Forelimb muscle (tissue), 1 donor: ENCODE measurements at regions not wholly inside any gene's neighbourhood (a gene's known extent, or its start where the extent isn't known, plus 50 kb on each side); places are given as distances from the start of the nearest gene placed in this dataset.

Source experiments
- DNase-seq: peaks from one replicate; pipeline ENCODE4 v3.0.0-alpha.2; 2013; ENCODE audit warnings: low read depth

GRCh38 chr4:14035076-14035475, 407.6 kb upstream of the BOD1L1 start:
- DNase-seq, result no peak

DNA sequence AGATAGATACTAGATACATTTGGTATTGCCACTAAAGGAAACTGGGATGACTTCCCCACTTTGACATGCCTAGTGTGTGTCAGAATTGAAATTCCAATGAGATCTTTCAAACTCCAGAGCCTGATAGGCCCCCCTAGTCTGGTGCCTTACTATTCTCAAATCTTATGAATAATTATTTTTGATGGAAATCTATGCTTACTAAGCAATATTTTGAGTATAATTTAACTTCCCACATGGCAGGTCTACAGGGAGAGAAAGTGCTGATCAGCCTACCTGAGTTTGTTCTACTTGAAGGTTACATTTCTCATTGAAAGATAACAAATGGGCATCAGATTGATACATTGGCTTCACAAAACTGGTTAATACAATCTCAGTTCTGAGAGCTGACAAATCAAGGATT, 415.7 kb upstream of the BOD1L1 start:
- DNase-seq, result no peak

DNA sequence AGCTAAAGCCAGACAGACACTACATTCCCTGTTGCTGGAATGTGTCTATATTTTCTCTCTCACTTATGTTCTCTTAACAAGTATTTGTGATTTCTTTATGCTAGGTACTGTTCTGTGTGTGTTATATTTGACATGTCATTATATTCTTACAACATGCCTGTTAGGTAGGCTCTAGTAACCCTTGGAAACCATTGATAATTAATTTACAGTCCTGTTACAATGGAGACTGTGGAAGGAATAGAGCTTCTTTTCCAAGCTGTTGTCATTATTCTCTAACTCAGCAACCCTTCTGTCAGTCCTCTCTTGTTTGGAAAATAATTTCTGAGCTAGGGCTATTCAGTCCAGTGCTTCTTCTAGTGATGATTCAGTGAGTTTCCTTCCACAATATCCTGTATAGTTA, 419.1 kb upstream of the BOD1L1 start:
- no peak for DNase-seq

DNA sequence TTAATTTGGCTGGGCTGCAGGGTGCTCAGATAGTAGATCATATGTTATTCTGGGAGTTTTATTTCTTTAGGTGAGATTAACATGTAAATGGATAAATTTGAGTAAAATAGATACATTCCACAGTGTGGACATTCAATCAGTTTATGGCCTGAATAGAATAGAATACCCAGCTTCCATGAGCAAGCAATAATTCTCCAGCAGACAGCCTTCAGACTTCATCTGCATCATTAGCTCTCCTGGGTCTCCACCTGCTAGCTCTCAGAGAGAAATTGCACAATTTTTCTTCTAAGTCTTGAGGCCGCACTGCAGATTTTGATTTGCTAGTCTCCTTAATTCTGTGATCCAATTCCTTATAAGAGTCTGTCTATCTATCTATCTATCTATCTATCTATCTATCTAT, 420.3 kb upstream of the BOD1L1 start:
- no peak for DNase-seq

DNA sequence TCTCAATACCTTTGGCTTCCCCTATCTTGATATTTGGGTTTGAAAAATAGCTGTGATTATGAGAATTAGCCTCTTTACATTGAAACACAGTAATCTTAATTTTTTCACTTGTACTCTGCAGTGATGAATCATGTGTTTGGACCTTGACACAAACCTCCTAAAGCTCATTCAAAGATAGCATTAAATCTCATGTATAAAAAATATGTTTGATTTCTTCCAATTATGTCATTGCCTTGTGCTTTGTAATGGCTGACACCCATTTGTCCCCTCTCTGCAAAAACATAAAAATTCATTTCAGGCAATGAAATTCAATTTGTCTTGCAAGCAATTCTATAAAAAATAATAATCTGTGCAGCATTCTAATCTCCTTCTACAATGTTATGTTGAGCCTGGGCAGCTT, 422.4 kb upstream of the BOD1L1 start:
- DNase-seq, result no peak

DNA sequence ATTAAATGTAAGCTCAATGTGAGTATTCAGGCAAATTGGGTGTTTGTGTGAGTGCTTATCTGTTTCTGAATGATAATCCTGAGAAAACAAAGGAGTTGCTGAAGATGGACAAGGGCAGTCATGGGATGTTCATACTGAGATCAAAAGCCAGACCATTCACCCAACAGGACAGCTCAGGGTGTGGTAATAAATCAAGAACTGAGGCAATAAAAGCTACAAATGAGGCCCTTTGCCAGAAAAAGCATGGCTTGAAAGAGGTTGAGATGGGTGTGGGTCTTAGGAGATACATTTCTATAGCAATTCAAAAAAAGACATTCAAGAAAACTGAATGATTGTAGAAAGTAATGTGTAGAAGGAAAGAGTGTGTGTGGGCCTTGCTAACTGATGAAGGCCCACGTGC, 425.8 kb upstream of the BOD1L1 start:
- DNase-seq, result no peak

DNA sequence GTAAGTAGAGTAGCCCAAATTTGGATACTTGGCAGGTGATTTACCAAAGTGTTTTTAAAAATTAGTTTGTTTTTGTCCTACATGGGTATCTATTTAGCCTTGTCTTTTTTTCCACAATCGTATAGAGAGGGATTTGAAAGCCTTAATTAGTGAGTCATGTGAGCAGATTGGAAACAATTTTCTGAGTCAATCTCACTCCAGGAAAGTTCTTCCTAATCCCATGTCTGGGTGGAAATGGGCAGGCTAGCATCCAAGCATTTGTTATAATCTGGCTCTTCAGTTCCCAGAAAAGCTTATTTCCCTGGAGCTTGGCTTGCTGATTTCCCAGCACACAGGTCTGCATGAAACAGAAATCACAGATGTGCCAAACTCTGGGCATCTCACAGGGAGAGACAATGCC, 426.9 kb upstream of the BOD1L1 start:
- no peak for DNase-seq

DNA sequence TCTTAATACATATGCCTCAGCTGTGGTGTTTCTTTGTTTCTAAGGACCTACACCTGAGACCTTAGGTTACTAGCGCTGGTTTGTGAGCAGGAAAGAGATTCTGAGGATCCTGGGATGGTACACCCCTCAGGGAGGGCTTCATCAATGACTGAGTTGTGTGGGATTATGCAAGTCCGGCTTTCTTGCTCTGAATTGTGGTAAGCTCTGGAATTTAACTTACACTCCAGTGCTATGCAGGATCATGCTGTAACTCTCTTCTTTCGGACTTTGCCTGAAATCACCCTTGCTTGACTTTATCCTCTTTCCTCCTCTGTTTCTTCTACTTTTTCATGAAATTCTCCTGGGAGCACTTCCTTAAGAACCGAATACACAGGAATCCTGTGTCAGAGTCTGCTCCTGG, 431.5 kb upstream of the BOD1L1 start:
- DNase-seq, result no peak

DNA sequence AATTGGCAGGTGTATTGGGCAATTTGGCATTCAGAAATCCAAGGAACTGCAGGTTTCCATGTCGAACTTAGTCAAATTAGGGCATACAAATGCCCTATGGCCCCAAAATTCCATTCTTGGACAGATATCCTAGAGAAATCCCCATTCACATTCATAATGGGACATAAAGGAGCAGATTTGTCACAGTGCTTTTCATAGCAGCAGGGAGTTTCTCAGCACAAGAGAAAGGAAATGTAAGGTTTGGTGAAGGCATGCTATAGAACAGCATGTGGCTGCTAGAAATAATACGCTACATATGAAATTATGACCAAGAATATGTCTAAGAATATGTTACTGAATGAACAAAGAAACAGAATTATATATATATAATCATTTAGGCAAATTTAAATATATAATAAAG, 437.5 kb upstream of the BOD1L1 start:
- no peak for DNase-seq

DNA sequence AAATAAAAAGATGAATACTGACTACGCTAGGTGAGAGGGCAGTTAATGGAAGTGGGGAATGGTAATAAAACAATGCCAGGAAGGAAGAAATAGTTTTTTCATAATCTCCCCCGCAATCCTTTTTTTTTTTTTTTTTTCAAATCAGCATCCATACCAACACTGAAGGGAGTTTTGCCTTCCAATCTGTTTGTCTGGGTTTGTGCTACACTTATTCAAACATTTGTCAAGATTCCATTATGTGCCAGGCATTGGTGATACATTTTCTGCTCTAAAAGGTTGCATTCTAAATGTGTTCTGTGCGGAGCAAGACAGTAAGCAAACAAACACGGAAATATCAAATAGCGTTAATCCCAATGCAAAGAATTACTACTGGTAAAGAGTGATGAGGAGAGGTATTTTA, 437.9 kb upstream of the BOD1L1 start:
- DNase-seq, result no peak

- no peak for DNase-seq
Measured at GRCh38 chr4:14066979-14067378, 439.5 kb upstream of the BOD1L1 start.

DNA sequence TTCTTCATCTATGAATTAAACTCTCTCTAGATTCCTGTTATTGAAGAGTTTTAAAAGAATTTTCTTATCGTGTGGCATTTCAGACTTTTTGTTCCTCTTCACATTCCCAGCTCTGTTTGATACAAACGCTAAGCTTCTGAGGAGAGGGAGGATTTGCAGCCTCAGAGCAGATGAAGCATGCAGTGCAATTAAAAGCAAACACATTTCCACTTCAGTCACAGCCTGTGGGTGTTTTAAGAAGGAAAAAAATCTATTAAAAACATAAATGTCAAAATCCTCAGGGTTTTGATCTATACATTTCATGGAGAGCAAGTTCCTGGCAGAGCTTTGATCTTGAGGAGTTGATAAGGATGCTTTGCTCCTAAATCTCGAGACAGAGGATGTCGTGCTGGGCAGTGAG, 442.4 kb upstream of the BOD1L1 start:
- no peak for DNase-seq

GRCh38 chr4:14070289-14070880, 442.9 kb upstream of the BOD1L1 start:
- DNase-seq, result no peak

GRCh38 chr4:14072506-14072905, 445.0 kb upstream of the BOD1L1 start:
- no peak for DNase-seq

DNA sequence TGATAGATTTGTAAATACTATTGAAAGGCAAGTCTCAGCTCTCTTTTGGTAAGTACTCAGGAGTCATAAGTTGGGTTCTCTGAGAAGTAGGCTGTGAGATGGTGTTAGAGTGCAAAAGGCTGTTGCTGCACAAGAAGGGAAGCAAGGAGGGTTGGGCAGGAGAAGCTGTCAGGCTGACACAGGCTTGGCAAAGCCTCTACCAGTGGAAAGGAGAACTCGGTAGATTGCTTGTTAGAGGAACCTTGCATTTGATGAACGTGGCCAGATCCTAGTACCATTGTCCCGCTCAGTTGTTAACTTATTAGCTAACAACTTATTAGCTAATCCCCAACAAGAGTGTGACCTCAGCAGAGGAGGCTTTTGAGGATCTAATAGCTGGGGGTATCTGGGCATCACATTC, 449.3 kb upstream of the BOD1L1 start:
- DNase-seq, result no peak

- DNase-seq, result no peak
Measured at GRCh38 chr4:14078326-14078725, 450.8 kb upstream of the BOD1L1 start.

DNA sequence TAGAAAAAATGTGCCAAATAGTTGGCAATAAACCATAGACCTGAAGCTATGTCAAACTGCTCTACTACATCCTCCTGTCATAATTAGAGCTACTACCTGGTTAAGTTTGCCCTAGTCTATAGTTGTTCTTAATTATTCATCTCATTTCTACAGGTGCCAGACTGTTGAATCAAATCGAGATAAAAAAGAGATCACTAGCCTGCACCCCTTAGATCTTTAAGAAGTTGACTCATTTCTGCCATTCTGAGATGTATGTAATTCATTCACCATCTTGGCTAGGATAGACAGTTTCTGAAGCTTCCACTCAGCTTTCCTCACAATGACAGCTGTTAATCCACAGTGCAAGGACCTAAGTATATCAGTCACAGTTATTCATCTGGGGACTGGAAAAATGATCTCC, 452.1 kb upstream of the BOD1L1 start:
- no peak for DNase-seq

DNA sequence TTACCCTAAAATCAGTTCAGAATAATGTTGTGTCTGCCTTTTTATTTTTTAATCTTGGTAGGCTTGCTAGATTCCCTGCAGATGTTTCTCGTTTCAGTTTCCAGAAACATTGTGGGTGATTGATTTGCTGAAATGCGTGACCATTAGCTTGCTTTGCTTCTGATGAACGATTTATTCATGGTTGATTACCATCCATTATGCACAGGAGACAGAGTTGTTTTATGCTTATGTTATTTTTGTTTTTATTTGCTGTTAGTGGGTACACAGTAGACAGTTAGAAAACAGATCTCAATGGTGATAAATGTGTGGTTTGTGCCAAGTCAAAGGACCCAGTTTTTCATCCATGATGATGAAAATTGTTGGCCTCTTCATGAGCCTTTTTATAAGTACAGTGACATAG, 455.6 kb upstream of the BOD1L1 start:
- DNase-seq, result no peak

GRCh38 chr4:14084598-14084997, 457.1 kb upstream of the BOD1L1 start:
- DNase-seq, result no peak

DNA sequence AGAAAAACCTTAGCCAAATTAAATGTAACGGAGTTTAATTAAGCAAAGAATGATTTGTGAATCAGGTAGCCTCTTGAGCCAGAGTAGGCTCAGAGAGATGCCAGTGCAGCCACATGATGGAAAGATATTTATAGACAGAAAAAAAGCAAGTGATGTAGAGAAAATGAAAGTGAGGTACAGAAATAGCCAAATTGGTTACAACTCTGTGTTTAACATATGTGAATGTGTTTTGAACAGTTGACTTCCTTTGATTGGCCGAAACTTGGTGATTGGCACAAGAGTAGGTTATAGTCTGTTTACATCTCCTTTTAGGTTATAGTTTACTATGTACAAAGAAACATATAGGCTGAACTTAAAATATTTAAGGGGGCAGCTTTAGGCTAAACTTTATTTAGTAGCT, 459.9 kb upstream of the BOD1L1 start:
- DNase-seq, result no peak

- DNase-seq, result no peak
Measured at GRCh38 chr4:14087921-14088320, 460.4 kb upstream of the BOD1L1 start.

DNA sequence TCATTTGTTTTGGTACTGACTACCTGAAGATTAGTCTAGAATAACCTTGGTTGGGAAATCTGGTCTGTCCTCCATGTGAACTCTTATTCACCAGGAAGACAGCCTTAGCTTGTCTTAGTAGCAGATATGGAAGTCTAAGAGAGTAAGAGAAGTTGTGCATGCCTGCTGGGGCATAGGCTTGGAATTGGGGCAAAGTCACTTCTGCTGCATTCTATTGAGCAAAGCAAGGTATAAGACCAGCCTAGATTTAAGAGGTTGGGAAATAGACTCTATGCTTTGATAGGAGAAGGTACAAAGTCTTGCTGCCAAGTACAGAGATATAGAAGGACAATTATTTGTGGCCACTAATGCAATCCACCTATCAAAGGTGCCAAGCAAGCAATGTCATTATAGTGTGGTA, 464.0 kb upstream of the BOD1L1 start:
- DNase-seq, result no peak

DNA sequence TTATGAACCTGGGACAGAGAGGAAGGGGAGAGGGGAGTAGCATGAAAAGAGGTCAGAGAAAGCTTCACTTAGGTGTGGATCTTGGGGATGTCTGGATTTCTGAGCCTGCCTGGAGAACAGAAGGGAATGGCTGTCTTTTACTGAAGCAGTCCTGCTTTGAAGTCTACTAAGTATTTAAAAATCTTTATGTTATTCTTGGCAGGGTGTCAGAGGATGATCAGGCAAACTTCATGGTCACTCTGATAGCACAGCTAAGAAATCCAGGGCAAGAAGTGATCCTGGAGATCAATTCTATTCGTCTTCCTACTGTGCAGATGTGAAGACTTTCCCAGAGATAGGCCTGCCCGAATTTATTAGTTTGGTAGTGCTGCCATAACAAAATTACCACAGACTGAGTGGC, 464.4 kb upstream of the BOD1L1 start:
- DNase-seq, result no peak

DNA sequence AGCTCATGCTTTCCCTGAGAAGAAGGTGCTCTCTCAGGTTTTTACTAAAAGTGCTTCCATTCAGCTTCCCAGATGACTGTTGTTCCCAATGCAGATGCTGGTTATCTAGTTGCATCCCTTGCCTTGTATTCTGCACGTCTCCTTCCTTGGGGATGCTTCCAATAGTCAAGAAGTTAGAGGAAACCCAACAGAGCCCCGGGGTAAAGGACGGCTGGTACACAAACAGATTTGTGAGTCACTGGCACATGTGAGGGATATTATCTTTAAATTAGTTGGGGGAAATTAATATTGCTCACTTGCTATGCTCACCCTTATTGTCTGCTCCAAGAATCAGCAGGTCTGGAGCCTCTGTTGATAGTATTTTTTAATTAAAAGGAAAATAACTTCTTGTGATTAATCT, 465.2 kb upstream of the BOD1L1 start:
- DNase-seq, result no peak

DNA sequence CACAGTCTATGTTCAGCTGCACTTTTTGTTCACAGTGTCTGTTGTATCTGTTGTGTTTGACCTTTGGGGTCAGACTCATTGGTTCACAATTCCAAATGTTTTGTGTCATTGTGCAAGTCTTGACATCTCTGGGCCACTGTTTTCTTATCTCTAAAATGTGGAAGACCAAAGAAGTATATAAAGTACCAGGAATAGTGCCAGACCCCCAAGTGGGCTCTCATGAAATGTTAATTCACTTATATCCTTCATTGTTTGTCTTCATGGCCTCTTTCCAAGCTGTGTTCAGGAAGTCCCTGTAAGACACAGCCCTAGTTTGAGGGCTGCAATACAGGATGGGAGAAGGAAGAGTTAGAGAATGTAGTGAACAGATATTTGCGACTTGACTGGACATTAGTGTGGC, 468.3 kb upstream of the BOD1L1 start:
- no peak for DNase-seq
